ENCODE measurements at regions not wholly inside any gene's neighbourhood (a gene's known extent, or its start where the extent isn't known, plus 50 kb on each side); places are given as distances from the start of the nearest gene placed in this dataset.

DNA sequence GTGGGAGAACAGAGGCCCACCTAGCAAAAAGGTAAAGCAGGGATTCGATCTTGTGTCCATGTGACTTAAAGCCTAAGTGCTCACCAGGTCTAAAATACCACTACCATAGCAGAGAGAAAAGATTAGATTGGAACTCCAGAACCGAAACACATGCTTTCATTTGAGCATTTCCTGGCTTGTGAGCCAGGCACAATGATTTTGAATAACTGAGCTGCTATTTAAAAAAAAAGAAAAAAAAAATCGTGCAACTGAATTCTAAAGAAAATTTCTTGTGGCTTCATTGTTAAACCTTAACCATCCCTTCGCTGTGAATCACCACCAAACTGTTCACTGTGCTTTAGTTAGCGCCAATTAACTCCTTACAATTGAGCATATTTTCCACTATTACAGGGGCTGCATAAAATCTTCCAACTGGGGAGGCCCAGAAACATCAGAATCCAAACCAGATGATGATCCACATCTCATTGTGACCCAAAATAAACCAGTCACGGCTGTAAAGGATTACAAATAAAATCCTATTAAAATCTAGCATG lies 366.4 kb upstream of the ERCC4 start (continued):
- TF ChIP-seq KLF5 (IDR thresholded peaks at IDR 0.05; ENCODE audit: partially characterized antibody) (no peak), ESRRA (IDR thresholded peaks at IDR 0.05; ENCODE audit: low read length) (no peak), TARDBP (IDR thresholded peaks at IDR 0.05; ENCODE audit: borderline replicate concordance) (no peak), JUNB (IDR thresholded peaks at IDR 0.05) (no peak)

DNA sequence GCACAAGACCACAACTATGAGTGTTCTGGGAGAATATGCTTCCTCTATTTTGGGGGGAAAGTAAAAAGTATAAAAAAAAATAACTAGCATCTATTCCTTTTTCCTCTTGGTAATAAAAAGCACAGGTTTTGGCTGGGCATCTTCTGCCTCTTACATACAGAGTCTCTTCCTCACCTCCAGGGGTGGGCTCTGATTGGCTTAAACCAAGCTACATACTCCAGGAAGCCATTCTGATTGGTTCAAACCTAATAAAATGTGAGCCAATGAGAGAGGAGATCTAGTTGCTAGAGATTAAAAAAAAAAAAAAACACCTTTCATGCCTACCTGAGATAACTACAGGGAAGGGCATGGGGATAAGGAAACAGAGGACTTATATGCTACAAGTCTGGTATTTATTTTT lies 365.9 kb upstream of the ERCC4 start:
- CTCF ChIA-PET = interaction anchor here (0.8 kb wide), 1 partner anchor 656 kb away, joined by 3 read pairs; no protein-coding TSS in a partner anchor
- no peaks in the 10 kb centered on the region for H3K79me2 ChIP-seq (ENCODE audit: control insufficient read depth, insufficient read depth, low read length)
- H3K9ac ChIP-seq (ENCODE audit: control insufficient read depth, insufficient read depth, low read length) = no peak overlapping the region
- no peaks in the 10 kb centered on the region for H4K20me1 ChIP-seq (ENCODE audit: control insufficient read depth, insufficient read depth)
- RAD21 ChIA-PET (ENCODE audit: unreplicated experiment) = interaction anchor here (0.6 to 3.1 kb wide), 6 partner anchors 9 to 447 kb away, joined by 3 to 19 read pairs (median 4); no protein-coding TSS in a partner anchor
- TF ChIP-seq NFYB (IDR thresholded peaks at IDR 0.05; ENCODE audit: insufficient read depth, low read depth, low read length) (peak; percentile 72), SREBF1 (IDR thresholded peaks at IDR 0.05; ENCODE audit: low read length) (no peak)
- H3K36me3 ChIP-seq (ENCODE audit: control insufficient read depth in 2 of 2, insufficient read depth in 2 of 2, low read length in 1 of 2) = no peaks in the 10 kb centered on the region
- no peak for DNase-seq (ENCODE audit: low read depth, low spot score)
- peak; percentile 34; the same call in 2 of the 3 replicates for ATAC-seq
- H3K9me3 ChIP-seq (replicated peaks; ENCODE audit: control insufficient read depth, insufficient read depth, low read length) = no peaks in the 10 kb centered on the region
- SMC1A ChIA-PET (ENCODE audit: uncharacterized antibody, unreplicated experiment) = interaction anchor here (1.0 to 1.7 kb wide), 4 partner anchors 13 to 119 kb away, joined by 3 to 8 read pairs (median 3); no protein-coding TSS in a partner anchor
- FAIRE-seq = no peak
- intact Hi-C loops (cut with micrococcal nuclease; ENCODE audit: unreplicated experiment) = no loop called here
- in situ Hi-C loops (cut with MboI) = no loop called here
- POLR2A ChIA-PET = interaction anchor here (0.6 to 0.8 kb wide), 2 partner anchors 97 to 116 kb away, joined by 3 to 4 read pairs; no protein-coding TSS in a partner anchor
- no peak overlapping the region for H3K4me3 ChIP-seq
- no TSS peak for BruUV-seq (replicated peaks)
- no peak overlapping the region for H3K27ac ChIP-seq (ENCODE audit: control insufficient read depth, insufficient read depth)
- no peak overlapping the region for H3K4me2 ChIP-seq (ENCODE audit: control insufficient read depth, insufficient read depth)
- H3K27me3 ChIP-seq (replicated peaks in 1 of 2; ENCODE audit: control insufficient read depth in 2 of 2, insufficient read depth in 2 of 2, low read length in 1 of 2) = no peaks in the 10 kb centered on the region
- no peaks in the 10 kb centered on the region for H3K4me1 ChIP-seq (ENCODE audit: control insufficient read depth, insufficient read depth, low read length)
- H2AFZ ChIP-seq (ENCODE audit: control insufficient read depth, low read depth, low read length) = no peak overlapping the region

DNA sequence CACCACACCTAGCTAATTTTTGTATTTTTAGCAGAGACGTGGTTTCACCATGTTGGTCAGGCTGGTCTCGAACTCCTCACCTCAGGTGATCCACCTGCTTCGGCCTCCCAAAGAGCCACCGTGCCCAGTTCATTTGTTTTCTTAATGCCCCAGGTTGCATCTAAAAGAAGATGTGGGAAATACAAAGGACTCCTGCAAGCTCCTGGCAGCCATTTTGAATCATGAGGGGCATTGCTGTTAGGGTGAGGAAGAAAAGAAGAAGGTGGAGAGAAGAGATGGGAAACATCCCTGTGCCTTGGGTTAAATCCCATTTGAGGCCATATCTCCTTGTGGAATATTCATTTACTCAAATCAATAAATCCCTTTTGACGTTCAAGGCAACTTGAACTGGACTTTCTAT lies 365.3 kb upstream of the ERCC4 start:
- H3K4me3 ChIP-seq = no peak overlapping the region
- no peaks in the 10 kb centered on the region for H3K9me3 ChIP-seq (replicated peaks; ENCODE audit: control insufficient read depth, insufficient read depth, low read length)
- no peak overlapping the region for H3K9ac ChIP-seq (ENCODE audit: control insufficient read depth, insufficient read depth, low read length)
- CTCF ChIA-PET = interaction anchor here (0.7 to 1.0 kb wide), 3 partner anchors 37 to 656 kb away, joined by 3 read pairs; no protein-coding TSS in a partner anchor
- H4K20me1 ChIP-seq (ENCODE audit: control insufficient read depth, insufficient read depth) = no peaks in the 10 kb centered on the region
- no peaks in the 10 kb centered on the region for H3K36me3 ChIP-seq (ENCODE audit: control insufficient read depth in 2 of 2, insufficient read depth in 2 of 2, low read length in 1 of 2)
- no peaks in the 10 kb centered on the region for H3K79me2 ChIP-seq (ENCODE audit: control insufficient read depth, insufficient read depth, low read length)
- TF ChIP-seq SUPT20H (IDR thresholded peaks at IDR 0.05; ENCODE audit: borderline replicate concordance, control insufficient read depth, low read depth, low read length) = no peak
- no peak overlapping the region for H3K4me2 ChIP-seq (ENCODE audit: control insufficient read depth, insufficient read depth)
- DNase-seq (ENCODE audit: low read depth, low spot score) (no peak), ATAC-seq (no peak), FAIRE-seq (no peak)
- 56% methylated on average over 5 of the region's 5 CpGs for WGBS (ENCODE audit: insufficient coverage, insufficient replicate concordance, low lambda C conversion rate, missing lambda C conversion rate)
- no peaks in the 10 kb centered on the region for H3K27me3 ChIP-seq (replicated peaks in 1 of 2; ENCODE audit: control insufficient read depth in 2 of 2, insufficient read depth in 2 of 2, low read length in 1 of 2)
- H3K27ac ChIP-seq (ENCODE audit: control insufficient read depth, insufficient read depth) = no peak overlapping the region
- in situ Hi-C loops (cut with MboI) = no loop called here
- no peak overlapping the region for H2AFZ ChIP-seq (ENCODE audit: control insufficient read depth, low read depth, low read length)
- RAD21 ChIA-PET (ENCODE audit: unreplicated experiment) = interaction anchor here (1.0 to 3.1 kb wide), 3 partner anchors 75 to 164 kb away, joined by 3 to 19 read pairs (median 4); no protein-coding TSS in a partner anchor
- POLR2A ChIA-PET = no interaction called here
- BruUV-seq (replicated peaks) = no TSS peak
- intact Hi-C loops (cut with micrococcal nuclease; ENCODE audit: unreplicated experiment) = no loop called here
- H3K4me1 ChIP-seq (ENCODE audit: control insufficient read depth, insufficient read depth, low read length) = no peaks in the 10 kb centered on the region
- SMC1A ChIA-PET (ENCODE audit: uncharacterized antibody, unreplicated experiment) = interaction anchor here (1.6 to 1.7 kb wide), 2 partner anchors 13 to 113 kb away, joined by 3 to 8 read pairs; no protein-coding TSS in a partner anchor
